SK-N-SH treated with all-trans-retinoic acid at 6 μM for 48 hours (cell line): ENCODE measurements at regions not wholly inside any gene's neighbourhood (a gene's known extent, or its start where the extent isn't known, plus 50 kb on each side); places are given as distances from the start of the nearest gene placed in this dataset.

ENCODE experiments used
- ATAC-seq: fragments of 200-7000 bp; cut with Tn5 transposase; 3 replicates; pipeline ENCODE4 v1.9.1; 2020; ENCODE audit warnings: mild to moderate bottlenecking, moderate library complexity
- BACH2 ChIP-seq: fragments of 250-450 bp; sonication (Bioruptor Pico); IDR thresholded peaks from 2 replicates; pipeline ENCODE4 v1.9.0; 2021; ENCODE audit warnings: mild to moderate bottlenecking, borderline replicate concordance
- CREB5 ChIP-seq: fragments of 250-450 bp; sonication (Bioruptor Pico); IDR thresholded peaks from 2 replicates; pipeline ENCODE4 v1.5.1; 2020; ENCODE audit warnings: low read depth, mild to moderate bottlenecking, moderate library complexity
- CSDC2 ChIP-seq: fragments of 250-450 bp; sonication (Bioruptor Pico); IDR thresholded peaks from 2 replicates; pipeline ENCODE4 v1.5.0; 2020; ENCODE audit warnings: mild to moderate bottlenecking, moderate library complexity
- CSRNP3 ChIP-seq: fragments of 250-450 bp; sonication (Bioruptor Pico); IDR thresholded peaks from 2 replicates; pipeline ENCODE4 v1.5.1; 2021; ENCODE audit warnings: mild to moderate bottlenecking, moderate library complexity
- ESRRG ChIP-seq: fragments of 250-450 bp; sonication (Bioruptor Pico); IDR thresholded peaks from 2 replicates; pipeline ENCODE4 v1.6.1; 2021; ENCODE audit warnings: mild to moderate bottlenecking
- GLIS3 ChIP-seq: fragments of 250-450 bp; sonication (Bioruptor Pico); IDR thresholded peaks from 2 replicates; pipeline ENCODE4 v1.5.0; 2020; ENCODE audit warnings: mild to moderate bottlenecking, moderate library complexity
- ISL1 ChIP-seq: fragments of 250-450 bp; sonication (Bioruptor Pico); IDR thresholded peaks from 2 replicates; pipeline ENCODE4 v2.1.2; 2022; ENCODE audit warnings: mild to moderate bottlenecking, moderate library complexity
- PATZ1 ChIP-seq: fragments of 250-450 bp; sonication (Bioruptor Pico); IDR thresholded peaks from 2 replicates; pipeline ENCODE4 v1.8.0; 2020; ENCODE audit warnings: mild to moderate bottlenecking, moderate library complexity, borderline replicate concordance
- RARB ChIP-seq: fragments of 250-450 bp; sonication (Bioruptor Pico); IDR thresholded peaks from 2 replicates; pipeline ENCODE4 v1.8.0; 2021; ENCODE audit warnings: mild to moderate bottlenecking, moderate library complexity
- TCF4 ChIP-seq: fragments of 250-450 bp; sonication (Bioruptor Pico); IDR thresholded peaks from 2 replicates; pipeline ENCODE4 v1.8.0; 2021; ENCODE audit warnings: mild to moderate bottlenecking, moderate library complexity, borderline replicate concordance
- TOX ChIP-seq: fragments of 250-450 bp; sonication (Bioruptor Pico); IDR thresholded peaks from 2 replicates; pipeline ENCODE4 v1.8.0; 2021; ENCODE audit warnings: mild to moderate bottlenecking, moderate library complexity, borderline replicate concordance
- ZC3H10 ChIP-seq: fragments of 250-450 bp; sonication (Bioruptor Pico); IDR thresholded peaks from 2 replicates; pipeline ENCODE4 v1.5.1; 2021; ENCODE audit warnings: mild to moderate bottlenecking, moderate library complexity
- ZFP3 ChIP-seq: fragments of 250-450 bp; sonication (Bioruptor Pico); IDR thresholded peaks from 2 replicates; pipeline ENCODE4 v1.5.0; 2020; ENCODE audit warnings: mild to moderate bottlenecking, moderate library complexity
- ZFP30 ChIP-seq: fragments of 450-650 bp; formaldehyde crosslinking; IDR thresholded peaks from 2 replicates; pipeline ENCODE4 v1.5.0; 2022; ENCODE audit warnings: mild to moderate bottlenecking, moderate library complexity
- ZNF70 ChIP-seq: fragments of 450-650 bp; formaldehyde crosslinking; IDR thresholded peaks from 2 replicates; pipeline ENCODE4 v1.5.0; 2020; ENCODE audit warnings: mild to moderate bottlenecking, moderate library complexity
- ZNF8 ChIP-seq: fragments of 450-650 bp; formaldehyde crosslinking; IDR thresholded peaks from 2 replicates; pipeline ENCODE4 v1.5.0; 2020; ENCODE audit warnings: mild to moderate bottlenecking, moderate library complexity
- TF ChIP-seq, protein P1 (sequence below): fragments of 250-450 bp; sonication (Bioruptor Pico); IDR thresholded peaks from 2 replicates; pipeline ENCODE4 v1.5.0; 2020; ENCODE audit warnings: mild to moderate bottlenecking, moderate library complexity
- TF ChIP-seq, protein P2 (sequence below): fragments of 250-450 bp; sonication (Bioruptor Pico); IDR thresholded peaks from 2 replicates; pipeline ENCODE4 v1.8.0; 2021; ENCODE audit warnings: low read depth, mild to moderate bottlenecking, moderate library complexity, borderline replicate concordance

DNA sequence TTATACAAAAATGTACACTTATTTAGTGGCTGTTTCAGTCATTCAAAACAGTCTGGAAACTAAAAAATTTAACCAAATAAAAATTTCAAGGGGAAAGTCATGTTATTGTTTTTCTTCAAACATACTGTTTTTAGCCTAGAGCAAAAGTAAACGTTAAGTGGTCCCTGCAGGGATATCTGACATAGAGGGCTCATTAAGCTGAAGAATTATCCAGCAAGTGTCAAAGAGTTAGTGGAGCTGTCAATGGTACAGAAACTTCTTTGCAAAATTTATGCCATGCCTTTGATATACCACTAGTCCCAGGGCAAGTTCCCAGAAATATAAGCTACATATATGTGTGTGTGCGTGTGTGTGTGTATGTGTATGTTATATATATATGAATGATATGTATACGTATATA is 894.2 kb downstream of the KCNJ2 start:
- no peak for ATAC-seq
- TF ChIP-seq ZNF70, result no peak
- TF ChIP-seq, protein P1, sequence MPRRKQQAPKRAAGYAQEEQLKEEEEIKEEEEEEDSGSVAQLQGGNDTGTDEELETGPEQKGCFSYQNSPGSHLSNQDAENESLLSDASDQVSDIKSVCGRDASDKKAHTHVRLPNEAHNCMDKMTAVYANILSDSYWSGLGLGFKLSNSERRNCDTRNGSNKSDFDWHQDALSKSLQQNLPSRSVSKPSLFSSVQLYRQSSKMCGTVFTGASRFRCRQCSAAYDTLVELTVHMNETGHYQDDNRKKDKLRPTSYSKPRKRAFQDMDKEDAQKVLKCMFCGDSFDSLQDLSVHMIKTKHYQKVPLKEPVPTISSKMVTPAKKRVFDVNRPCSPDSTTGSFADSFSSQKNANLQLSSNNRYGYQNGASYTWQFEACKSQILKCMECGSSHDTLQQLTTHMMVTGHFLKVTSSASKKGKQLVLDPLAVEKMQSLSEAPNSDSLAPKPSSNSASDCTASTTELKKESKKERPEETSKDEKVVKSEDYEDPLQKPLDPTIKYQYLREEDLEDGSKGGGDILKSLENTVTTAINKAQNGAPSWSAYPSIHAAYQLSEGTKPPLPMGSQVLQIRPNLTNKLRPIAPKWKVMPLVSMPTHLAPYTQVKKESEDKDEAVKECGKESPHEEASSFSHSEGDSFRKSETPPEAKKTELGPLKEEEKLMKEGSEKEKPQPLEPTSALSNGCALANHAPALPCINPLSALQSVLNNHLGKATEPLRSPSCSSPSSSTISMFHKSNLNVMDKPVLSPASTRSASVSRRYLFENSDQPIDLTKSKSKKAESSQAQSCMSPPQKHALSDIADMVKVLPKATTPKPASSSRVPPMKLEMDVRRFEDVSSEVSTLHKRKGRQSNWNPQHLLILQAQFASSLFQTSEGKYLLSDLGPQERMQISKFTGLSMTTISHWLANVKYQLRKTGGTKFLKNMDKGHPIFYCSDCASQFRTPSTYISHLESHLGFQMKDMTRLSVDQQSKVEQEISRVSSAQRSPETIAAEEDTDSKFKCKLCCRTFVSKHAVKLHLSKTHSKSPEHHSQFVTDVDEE (CRISPR knock-in tag), result no peak
- TF ChIP-seq ZFP3 (CRISPR knock-in tag), result no peak
- no peak for TF ChIP-seq ZC3H10 (CRISPR knock-in tag)
- no peak for TF ChIP-seq ZNF8 (CRISPR knock-in tag)

DNA sequence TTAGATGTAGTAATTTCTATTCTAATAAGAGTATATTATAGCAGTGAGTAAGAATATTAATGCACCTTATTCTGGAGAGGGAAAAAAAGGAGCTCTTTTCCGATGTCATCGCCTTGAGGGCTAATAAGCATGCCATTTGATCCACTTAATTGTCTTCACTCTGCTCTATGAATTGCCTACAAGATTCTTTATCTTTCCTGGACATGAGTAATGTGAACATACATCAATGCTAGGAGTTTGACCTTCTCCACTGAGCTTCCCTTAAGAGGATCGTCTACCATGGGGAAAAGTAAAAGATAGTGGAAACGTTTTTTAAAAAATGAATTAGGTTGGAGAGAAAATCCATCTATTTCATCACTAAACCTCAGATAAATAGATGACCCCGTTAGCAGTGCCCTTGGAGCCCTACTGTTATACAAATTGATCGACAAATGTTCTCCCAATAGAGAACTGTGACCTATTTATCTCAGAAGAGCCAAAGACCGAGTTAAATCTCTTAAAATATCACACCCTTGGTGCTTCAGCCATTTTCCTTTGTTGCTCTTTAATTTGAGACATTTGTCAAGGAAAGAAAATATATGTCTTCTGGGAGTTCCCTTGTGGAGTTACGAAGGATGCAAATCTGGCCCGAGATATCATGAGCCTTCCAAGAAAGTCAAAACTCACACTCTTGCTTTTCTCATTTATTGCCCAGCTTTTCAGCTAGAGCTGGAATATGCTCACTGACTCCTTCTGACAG is 898.5 kb downstream of the KCNJ2 start:
- TF ChIP-seq, protein P1 (CRISPR knock-in tag), result no peak
- TF ChIP-seq, protein P2, sequence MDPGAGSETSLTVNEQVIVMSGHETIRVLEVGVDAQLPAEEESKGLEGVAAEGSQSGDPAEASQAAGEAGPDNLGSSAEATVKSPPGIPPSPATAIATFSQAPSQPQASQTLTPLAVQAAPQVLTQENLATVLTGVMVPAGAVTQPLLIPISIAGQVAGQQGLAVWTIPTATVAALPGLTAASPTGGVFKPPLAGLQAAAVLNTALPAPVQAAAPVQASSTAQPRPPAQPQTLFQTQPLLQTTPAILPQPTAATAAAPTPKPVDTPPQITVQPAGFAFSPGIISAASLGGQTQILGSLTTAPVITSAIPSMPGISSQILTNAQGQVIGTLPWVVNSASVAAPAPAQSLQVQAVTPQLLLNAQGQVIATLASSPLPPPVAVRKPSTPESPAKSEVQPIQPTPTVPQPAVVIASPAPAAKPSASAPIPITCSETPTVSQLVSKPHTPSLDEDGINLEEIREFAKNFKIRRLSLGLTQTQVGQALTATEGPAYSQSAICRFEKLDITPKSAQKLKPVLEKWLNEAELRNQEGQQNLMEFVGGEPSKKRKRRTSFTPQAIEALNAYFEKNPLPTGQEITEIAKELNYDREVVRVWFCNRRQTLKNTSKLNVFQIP (CRISPR knock-in tag), result no peak
- TF ChIP-seq ISL1 (CRISPR knock-in tag) (no peak), GLIS3 (CRISPR knock-in tag) (no peak), ZNF70 (no peak), ZNF8 (CRISPR knock-in tag) (no peak), BACH2 (CRISPR knock-in tag) (no peak), TCF4 (CRISPR knock-in tag) (no peak), ZFP30 (CRISPR knock-in tag) (no peak), ZFP3 (CRISPR knock-in tag) (no peak), CREB5 (CRISPR knock-in tag) (no peak), RARB (no peak)
- ATAC-seq, result no peak

DNA sequence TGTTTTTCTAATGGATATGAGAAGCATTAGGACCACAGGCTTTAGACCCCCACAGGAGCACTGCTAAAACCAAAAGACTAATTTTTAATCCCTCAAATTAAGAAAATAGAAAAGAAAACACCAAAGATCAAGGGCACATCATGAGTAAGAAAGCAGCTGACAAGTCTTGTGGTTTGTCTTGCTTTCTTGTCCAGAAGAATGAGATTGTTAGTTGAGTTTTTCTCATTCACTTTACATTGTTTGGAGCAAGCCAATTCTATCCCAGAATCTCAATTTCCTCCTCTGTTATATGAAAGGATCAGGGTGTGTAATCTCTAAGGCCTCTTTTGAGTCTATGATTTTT is 899.0 kb downstream of the KCNJ2 start:
- ATAC-seq, result no peak
- TF ChIP-seq CSDC2 (CRISPR knock-in tag) (no peak), TOX (no peak), CREB5 (CRISPR knock-in tag) (no peak), ESRRG (no peak), ZC3H10 (CRISPR knock-in tag) (no peak), PATZ1 (no peak), CSRNP3 (CRISPR knock-in tag) (no peak)
